SU-DHL-6 (cell line): ENCODE measurements at regions not wholly inside any gene's neighbourhood (a gene's known extent, or its start where the extent isn't known, plus 50 kb on each side); places are given as distances from the start of the nearest gene placed in this dataset.

Experiments
- CTCF ChIP-seq: fragments of 200-600 bp; sonication (generic); IDR thresholded peaks from one replicate; pipeline ENCODE4 v1.5.1; 2017; ENCODE audit warnings: antibody characterized with exemption, mild to moderate bottlenecking, low read length, moderate library complexity; ENCODE audit not compliant: insufficient read depth, poor library complexity, severe bottlenecking
- EZH2phosphoT487 ChIP-seq: fragments of 200-600 bp; sonication (generic), shearing (Covaris generic); conservative IDR thresholded peaks from 2 replicates; pipeline ENCODE4 v1.6.1; 2018; ENCODE audit warnings: mild to moderate bottlenecking, antibody characterized with exemption, low read length, moderate library complexity, mixed read lengths

GRCh38 chr3:171948674-171949073 is 90.7 kb upstream of the FNDC3B start:
- TF ChIP-seq CTCF (no peak), EZH2phosphoT487 (no peak)
